Ishikawa (cell line): ENCODE measurements at regions not wholly inside any gene's neighbourhood (a gene's known extent, or its start where the extent isn't known, plus 50 kb on each side); places are given as distances from the start of the nearest gene placed in this dataset.

Source experiments
- CEBPB ChIP-seq: IDR thresholded peaks from 2 replicates; pipeline ENCODE4 v1.6.1; 2012
- CREB1 ChIP-seq: IDR thresholded peaks from 2 replicates; pipeline ENCODE4 v1.6.1; 2012; ENCODE audit warnings: low read depth
- EGR1 ChIP-seq: IDR thresholded peaks from 2 replicates; pipeline ENCODE4 v1.6.1; 2012
- EP300 ChIP-seq: IDR thresholded peaks from 2 replicates; pipeline ENCODE4 v1.6.1; 2012; ENCODE audit warnings: borderline replicate concordance
- FOXM1 ChIP-seq: IDR thresholded peaks from 2 replicates; pipeline ENCODE4 v1.6.1; 2012; ENCODE audit warnings: low read depth, borderline replicate concordance
- NFIC ChIP-seq: IDR thresholded peaks from 2 replicates; pipeline ENCODE4 v1.6.1; 2012
- RAD21 ChIP-seq: IDR thresholded peaks from 2 replicates; pipeline ENCODE4 v1.6.1; 2012; ENCODE audit warnings: low read depth
- TAF1 ChIP-seq: IDR thresholded peaks from 2 replicates; pipeline ENCODE4 v1.6.1; 2012; ENCODE audit warnings: low read depth, mild to moderate bottlenecking
- TCF12 ChIP-seq: IDR thresholded peaks from 2 replicates; pipeline ENCODE4 v1.6.1; 2012; ENCODE audit warnings: low read depth
- TEAD4 ChIP-seq: IDR thresholded peaks from 2 replicates; pipeline ENCODE4 v1.6.1; 2012
- YY1 ChIP-seq: IDR thresholded peaks from 2 replicates; pipeline ENCODE4 v1.6.1; 2012; ENCODE audit warnings: low read depth
- ZBTB7A ChIP-seq: IDR thresholded peaks from 2 replicates; pipeline ENCODE4 v1.6.1; 2012; ENCODE audit warnings: low read depth
- TF ChIP-seq, protein P1 (sequence below): IDR thresholded peaks from 2 replicates; pipeline ENCODE4 v1.6.1; 2012; ENCODE audit warnings: low read depth, mild to moderate bottlenecking
- TF ChIP-seq, protein P2 (sequence below): IDR thresholded peaks from 2 replicates; pipeline ENCODE4 v1.6.1; 2012
- TF ChIP-seq, protein P3 (sequence below): IDR thresholded peaks from 2 replicates; pipeline ENCODE4 v1.6.1; 2012

DNA sequence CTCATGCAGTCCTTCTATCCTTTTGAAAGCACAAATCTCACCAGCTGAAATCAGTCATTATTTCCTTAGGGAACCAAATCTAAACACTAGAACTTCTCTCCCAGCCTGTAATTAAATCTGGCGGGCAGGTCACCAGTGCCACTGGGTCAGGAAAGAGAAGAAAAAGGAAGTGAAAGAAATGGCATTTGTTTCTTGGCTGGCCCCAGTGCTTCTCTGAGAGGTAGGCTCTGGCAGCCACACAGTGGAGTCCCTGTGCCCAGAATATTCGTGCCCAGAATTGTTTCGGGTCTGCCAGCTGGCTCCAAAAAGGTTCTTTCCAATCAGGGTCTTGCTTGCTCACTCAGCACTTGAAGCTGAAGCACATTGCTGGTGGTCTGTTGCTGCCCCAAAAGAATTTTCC is 133.9 kb upstream of the MTAP start:
- TF ChIP-seq EGR1: no peak
- TF ChIP-seq RAD21: no peak

DNA sequence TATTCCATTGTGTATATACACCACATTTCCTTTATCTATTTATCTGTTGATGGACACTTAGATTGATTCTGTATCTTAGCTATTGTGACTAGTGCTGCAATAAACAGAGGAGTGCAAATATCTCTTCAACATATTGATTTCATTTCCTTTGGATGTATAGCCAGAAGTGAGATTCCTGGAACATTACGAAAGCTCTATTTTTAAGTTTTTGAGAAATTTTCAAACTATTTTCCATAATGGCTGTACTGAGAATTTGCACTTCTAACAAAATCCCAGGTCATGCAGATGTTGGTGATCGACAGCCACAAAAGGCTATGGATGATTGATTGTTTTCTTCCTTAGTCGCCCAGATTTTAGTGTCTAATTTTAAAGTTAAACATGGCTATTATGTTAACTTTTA is 132.7 kb upstream of the MTAP start:
- TF ChIP-seq TAF1 (no peak), NFIC (no peak), EGR1 (no peak), TEAD4 (no peak), RAD21 (no peak), CREB1 (no peak), FOXM1 (no peak), TCF12 (no peak), EP300 (no peak), ZBTB7A (no peak), CEBPB (no peak), YY1 (no peak)
- TF ChIP-seq, protein P1, sequence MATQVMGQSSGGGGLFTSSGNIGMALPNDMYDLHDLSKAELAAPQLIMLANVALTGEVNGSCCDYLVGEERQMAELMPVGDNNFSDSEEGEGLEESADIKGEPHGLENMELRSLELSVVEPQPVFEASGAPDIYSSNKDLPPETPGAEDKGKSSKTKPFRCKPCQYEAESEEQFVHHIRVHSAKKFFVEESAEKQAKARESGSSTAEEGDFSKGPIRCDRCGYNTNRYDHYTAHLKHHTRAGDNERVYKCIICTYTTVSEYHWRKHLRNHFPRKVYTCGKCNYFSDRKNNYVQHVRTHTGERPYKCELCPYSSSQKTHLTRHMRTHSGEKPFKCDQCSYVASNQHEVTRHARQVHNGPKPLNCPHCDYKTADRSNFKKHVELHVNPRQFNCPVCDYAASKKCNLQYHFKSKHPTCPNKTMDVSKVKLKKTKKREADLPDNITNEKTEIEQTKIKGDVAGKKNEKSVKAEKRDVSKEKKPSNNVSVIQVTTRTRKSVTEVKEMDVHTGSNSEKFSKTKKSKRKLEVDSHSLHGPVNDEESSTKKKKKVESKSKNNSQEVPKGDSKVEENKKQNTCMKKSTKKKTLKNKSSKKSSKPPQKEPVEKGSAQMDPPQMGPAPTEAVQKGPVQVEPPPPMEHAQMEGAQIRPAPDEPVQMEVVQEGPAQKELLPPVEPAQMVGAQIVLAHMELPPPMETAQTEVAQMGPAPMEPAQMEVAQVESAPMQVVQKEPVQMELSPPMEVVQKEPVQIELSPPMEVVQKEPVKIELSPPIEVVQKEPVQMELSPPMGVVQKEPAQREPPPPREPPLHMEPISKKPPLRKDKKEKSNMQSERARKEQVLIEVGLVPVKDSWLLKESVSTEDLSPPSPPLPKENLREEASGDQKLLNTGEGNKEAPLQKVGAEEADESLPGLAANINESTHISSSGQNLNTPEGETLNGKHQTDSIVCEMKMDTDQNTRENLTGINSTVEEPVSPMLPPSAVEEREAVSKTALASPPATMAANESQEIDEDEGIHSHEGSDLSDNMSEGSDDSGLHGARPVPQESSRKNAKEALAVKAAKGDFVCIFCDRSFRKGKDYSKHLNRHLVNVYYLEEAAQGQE: no peak
- TF ChIP-seq, protein P2, sequence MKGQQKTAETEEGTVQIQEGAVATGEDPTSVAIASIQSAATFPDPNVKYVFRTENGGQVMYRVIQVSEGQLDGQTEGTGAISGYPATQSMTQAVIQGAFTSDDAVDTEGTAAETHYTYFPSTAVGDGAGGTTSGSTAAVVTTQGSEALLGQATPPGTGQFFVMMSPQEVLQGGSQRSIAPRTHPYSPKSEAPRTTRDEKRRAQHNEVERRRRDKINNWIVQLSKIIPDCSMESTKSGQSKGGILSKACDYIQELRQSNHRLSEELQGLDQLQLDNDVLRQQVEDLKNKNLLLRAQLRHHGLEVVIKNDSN: no peak
- TF ChIP-seq, protein P3, sequence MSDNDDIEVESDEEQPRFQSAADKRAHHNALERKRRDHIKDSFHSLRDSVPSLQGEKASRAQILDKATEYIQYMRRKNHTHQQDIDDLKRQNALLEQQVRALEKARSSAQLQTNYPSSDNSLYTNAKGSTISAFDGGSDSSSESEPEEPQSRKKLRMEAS: no peak

DNA sequence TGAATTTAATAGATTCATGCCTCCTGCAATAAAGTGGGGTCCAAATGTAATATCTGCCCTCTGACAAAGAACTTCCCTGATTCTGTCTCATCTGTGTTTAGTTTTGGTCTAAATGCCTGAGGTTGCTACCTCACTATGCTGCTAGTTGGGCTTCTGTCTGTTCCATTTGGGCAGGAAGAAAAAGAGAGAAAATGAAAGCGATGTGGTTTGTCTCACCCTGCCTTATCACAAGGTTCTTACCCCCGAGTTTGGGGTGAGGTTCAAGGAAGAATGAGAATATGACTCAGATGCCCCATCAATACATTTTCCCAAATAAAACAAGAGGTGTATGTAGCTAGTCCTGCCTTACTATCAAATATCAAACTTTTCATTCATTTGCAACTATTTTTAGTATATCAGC is 132.1 kb upstream of the MTAP start:
- TF ChIP-seq CEBPB: no peak
- no peak for TF ChIP-seq EP300
- TF ChIP-seq CREB1: no peak
- no peak for TF ChIP-seq YY1
- TF ChIP-seq, protein P3: no peak
- TF ChIP-seq TEAD4: no peak
- TF ChIP-seq, protein P2: no peak
- TF ChIP-seq TCF12: no peak
- TF ChIP-seq, protein P1: no peak
- no peak for TF ChIP-seq RAD21
- TF ChIP-seq FOXM1: no peak
- no peak for TF ChIP-seq ZBTB7A
- TF ChIP-seq TAF1: no peak
- TF ChIP-seq EGR1: no peak
- no peak for TF ChIP-seq NFIC

DNA sequence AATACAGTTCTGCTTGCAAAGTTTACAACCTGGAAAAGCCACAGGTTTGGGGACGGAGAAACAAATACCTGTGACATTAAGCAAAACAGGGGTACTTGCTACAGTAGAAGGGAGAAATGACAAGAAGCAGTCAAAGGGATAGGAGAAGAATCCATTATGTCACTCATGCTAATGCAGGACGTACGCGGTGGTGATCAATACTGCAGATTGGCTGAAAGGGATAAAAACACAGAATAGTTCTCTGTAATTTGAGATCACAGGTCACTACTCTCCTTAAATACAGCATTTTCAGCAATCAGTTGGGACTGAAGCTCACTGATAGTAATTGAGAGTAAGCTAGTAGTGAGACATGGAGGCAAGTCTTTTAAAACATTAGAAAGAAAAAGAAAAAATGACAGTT is 130.3 kb upstream of the MTAP start:
- TF ChIP-seq NFIC: no peak
- TF ChIP-seq, protein P1: no peak
- TF ChIP-seq RAD21: no peak
- no peak for TF ChIP-seq ZBTB7A
- TF ChIP-seq FOXM1: no peak
- TF ChIP-seq, protein P2: no peak
- no peak for TF ChIP-seq TCF12
- TF ChIP-seq EP300: no peak
- no peak for TF ChIP-seq EGR1
- no peak for TF ChIP-seq CREB1
- no peak for TF ChIP-seq TEAD4
- no peak for TF ChIP-seq YY1
- TF ChIP-seq CEBPB: no peak
- TF ChIP-seq TAF1: no peak
- TF ChIP-seq, protein P3: no peak
